GM21423 (cell line): ENCODE measurements at regions not wholly inside any gene's neighbourhood (a gene's known extent, or its start where the extent isn't known, plus 50 kb on each side); places are given as distances from the start of the nearest gene placed in this dataset.
"Not testable (repeated sequence)": the region's sequence is repeated elsewhere in the genome, so short reads cannot be mapped to it uniquely, and the experiment has no call there.

Source experiments
- ATAC-seq: cut with Tn5 transposase; IDR thresholded peaks from one replicate; pipeline ENCODE4 v1.9.1; 2021; ENCODE audit warnings: mild to moderate bottlenecking, moderate library complexity; ENCODE audit not compliant: unreplicated experiment

DNA sequence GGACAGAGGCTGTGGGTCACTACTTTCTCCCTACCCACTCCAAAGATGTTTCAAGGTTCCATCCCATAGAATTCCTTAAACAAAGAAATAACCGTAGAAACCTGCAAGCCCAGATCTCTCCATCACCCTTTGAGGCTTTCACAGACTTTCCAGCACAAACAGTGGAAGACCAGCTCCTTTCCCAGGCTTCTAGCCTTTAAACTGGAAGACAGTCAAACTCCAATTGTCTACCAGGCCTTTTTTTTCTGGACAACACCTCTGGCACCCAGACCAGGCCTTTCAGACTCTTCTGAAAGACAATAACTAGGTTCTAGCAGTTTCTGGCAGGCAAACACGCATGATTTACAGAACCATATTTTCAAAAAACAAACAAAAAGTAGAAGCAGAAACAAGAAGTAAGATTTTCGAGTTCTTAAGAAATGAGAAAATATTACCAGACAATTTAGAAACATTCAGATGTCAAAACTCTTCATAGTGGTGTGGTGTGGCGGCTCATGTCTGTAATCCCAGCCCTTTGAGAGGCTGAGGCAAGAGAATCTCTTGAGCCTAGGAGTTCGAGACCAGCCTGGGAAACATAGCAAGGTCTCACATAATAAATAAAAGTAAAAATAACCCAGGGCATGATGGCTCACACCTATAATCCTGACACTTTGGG is 73.0 kb upstream of the EPCAM start:
- ATAC-seq: no peak

GRCh38 chr2:47295131-47295980 is 73.8 kb upstream of the EPCAM start:
- no peak for ATAC-seq

DNA sequence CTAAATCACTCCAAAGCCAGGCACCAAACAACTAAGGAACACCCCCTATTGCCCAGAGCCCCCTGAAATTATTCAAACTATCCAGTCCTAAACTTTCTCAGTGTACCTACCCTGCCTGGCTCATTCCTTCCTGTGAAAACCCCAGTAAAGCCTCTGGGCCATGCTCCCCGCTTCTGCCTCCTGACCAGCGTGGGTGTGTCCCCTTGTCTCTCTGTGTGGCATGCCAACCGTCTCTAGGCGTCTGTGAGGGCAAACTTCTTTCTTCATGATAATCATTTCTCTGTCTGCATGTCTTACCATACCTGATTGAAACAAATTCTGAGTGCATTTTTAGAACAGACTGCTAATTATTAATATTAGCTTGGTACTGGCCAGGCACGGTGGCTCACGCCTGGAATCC is 75.1 kb upstream of the EPCAM start:
- ATAC-seq: no peak

DNA sequence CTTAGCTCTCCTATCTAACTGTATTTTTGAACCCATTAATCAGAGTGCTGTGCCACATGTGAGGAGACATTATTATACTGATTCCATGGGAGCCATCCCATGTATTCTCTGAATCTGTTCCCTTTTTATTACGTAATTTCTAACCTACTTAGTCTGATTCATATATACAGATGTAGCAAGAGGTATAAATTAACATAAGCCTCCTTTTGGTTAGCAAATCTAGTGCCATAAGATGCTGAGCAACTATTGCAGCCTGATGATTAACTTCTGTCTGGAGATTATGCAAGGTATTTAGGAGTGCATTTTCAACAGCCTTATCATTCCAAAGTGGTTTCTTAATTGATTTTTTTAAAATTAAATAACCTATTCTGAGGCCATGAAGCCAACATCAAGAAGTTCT is 80.2 kb upstream of the EPCAM start:
- ATAC-seq: no peak

GRCh38 chr2:47283659-47284058 is 85.5 kb upstream of the EPCAM start:
- ATAC-seq: no peak

DNA sequence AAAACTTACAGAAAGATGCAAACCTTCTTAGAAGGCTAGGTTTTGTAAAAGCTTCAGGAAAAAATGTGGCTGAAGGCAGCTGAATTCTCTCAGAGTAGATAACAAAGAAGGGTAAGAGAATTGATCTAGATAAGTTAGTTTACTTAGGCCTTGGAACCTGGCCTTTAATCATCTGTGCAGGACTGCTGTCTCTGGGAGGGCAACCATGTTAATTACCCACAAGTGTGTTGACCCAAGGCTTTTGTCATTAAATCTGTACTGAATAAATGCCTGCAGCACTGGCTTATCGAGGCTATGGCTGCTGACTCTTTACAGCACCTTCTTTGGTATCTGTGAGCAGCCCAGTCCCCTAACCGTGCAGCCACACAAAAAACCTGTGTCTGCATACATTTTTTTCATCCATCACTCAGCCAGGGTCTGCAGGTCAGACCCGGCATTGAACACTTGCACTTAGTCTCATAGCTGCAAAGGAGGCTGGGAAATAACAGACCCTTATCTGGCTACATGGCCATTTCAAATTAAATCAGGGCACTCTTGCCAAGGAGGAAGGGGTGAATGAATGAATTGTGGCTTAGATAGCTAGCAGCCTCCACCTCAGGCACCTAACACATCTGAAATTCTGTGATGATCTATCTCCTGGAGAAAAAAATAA is 86.4 kb upstream of the EPCAM start:
- ATAC-seq: no peak

DNA sequence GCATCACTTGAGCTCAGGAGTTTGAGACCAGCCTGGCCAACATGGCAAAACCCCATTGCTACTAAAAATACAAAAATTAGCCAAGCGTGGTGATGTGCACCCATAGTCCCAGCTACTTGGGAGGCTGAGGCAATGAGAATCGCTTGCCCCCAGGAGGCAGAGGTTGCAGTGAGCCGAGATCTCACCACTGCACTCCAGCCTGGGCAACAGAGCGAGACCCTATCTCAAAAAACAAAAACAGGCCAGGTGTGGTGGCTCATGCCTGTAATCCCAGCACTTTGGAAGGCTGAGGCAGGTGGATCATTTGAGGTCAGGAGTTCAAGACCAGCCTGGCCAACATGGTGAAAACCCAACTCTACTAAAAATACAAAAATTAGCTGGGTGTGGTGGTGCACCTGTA is 89.6 kb upstream of the EPCAM start:
- ATAC-seq: not testable (repeated sequence)

DNA sequence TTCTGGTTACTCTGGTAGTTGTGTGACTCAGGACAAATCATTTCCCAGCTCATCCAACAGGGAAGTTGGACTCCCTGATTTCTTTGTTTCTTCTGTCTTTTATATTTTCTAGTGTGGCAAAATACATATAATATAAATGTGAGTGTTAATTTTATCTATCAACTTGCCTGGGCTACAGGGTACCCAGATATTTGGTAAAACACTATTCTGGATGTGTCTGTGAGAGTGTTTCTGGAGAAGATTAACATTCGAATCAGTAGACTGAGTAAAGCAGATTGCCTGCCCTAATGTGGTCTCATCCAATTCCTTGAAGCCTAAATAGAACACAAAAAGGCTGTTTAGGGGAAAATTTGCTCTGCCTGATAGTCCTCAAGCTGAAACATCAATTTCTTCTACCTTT is 91.1 kb upstream of the EPCAM start:
- ATAC-seq: no peak

DNA sequence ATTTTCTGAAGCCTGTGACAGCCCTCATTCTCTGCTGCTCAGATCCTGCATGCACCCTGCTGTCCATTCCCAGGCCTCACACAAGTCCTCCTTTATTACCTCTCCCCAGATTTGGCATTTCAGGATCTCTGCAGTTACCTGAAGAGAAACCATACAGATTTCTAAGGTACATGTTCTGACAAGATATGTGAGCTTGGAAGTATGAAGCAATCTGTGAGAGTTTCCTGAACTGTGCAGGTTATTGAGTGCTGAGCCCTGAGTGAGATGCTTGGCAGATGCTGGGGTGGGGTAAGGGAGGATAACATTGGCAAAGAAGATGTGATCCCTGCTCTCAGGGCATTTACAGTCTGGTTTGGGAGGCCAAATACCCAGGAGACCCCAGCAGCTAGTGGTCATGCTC is 91.9 kb upstream of the EPCAM start:
- no peak for ATAC-seq

- no peak for ATAC-seq
Measured at GRCh38 chr2:47276061-47276460, 93.0 kb upstream of the EPCAM start.

- no peak for ATAC-seq
Measured at GRCh38 chr2:47274054-47274782, 94.9 kb upstream of the EPCAM start.

GRCh38 chr2:47272905-47273758 is 96.0 kb upstream of the EPCAM start:
- no peak for ATAC-seq

- peak; percentile 68 for ATAC-seq
Measured at GRCh38 chr2:47272031-47272864, 95.9 kb upstream of the CALM2 start.

- ATAC-seq: no peak
Measured at GRCh38 chr2:47271054-47272000, 95.0 kb upstream of the CALM2 start.

DNA sequence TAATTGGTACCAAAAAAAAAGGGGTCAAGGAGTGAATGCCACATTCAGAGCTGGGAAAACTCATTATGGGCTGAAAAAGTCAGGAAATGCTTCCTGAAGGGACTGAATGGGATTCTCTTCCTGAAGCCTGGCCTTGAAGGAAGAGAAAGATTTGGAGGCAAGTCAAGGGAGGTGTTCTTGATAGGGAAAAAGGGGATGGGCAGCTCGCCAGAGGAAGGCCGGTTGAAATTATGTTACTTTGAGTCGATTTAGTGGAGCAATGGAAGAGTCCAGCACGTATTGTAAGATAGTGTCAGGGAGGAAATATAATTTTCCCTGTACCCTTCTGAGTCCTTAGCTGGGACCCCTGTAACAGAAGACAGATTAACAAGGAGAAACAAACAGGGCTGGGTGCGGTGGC is 94.1 kb upstream of the CALM2 start:
- ATAC-seq: no peak

DNA sequence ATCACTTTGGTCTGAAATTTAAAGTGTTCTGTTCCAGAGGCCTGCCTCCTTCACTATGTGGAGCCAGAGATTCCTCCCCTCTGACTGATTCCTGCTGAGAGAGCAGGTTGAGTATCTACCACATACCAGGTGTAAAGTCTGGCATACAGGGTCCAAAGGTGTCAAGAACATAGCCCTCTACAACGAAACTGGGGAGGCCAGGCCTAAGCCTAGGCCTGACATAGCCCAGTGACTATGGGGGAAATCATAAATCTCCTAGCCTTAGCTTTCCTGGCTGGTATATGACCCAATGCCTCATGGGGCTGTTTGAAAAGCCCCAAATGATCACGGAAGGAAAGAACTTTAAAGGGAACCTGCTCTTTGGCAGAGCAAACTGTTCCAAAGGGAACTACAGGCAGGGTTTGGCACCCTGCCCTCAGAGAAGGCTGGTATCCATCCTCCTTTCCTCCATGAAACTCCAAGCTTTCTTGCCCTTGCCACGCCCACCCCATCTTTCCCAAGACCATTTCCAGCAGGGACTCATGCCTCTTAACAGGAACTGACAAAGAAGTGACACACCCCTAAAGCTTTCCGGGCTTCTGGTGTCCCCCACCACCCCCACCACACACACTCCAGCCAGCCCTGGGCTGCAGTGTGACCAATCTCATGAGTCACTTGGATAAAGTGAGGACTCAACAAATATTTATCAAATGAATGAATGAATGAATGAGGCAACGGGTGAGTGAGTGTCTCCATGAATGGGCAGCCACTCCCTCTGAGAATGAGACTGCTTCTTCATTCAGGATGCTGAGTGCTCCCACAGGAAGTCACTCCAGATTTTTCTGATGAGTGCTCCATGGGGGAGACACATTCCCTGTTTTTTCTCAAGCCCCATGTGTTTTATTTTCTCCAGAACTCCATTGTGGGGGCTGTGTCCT is 93.3 kb upstream of the CALM2 start:
- no peak for ATAC-seq

GRCh38 chr2:47267711-47268086 is 91.4 kb upstream of the CALM2 start:
- ATAC-seq: no peak
